ENCODE measurements at regions not wholly inside any gene's neighbourhood (a gene's known extent, or its start where the extent isn't known, plus 50 kb on each side); places are given as distances from the start of the nearest gene placed in this dataset.
"Not testable (repeated sequence)": the region's sequence is repeated elsewhere in the genome, so short reads cannot be mapped to it uniquely, and the experiment has no call there.

- DNase-seq = no peak
Measured at GRCh38 chr13:44744880-44745633, 168.9 kb upstream of the TSC22D1 start.

GRCh38 chr13:44739539-44739938 is 163.4 kb upstream of the TSC22D1 start:
- no peak for DNase-seq

- DNase-seq = no peak
Measured at GRCh38 chr13:44739120-44739519, 163.0 kb upstream of the TSC22D1 start.

- DNase-seq = no peak
Measured at GRCh38 chr13:44738463-44738862, 162.3 kb upstream of the TSC22D1 start.

- DNase-seq = no peak
Measured at GRCh38 chr13:44735806-44736205, 159.7 kb upstream of the TSC22D1 start.

- DNase-seq = no peak
Measured at GRCh38 chr13:44734201-44734707, 158.1 kb upstream of the TSC22D1 start.

GRCh38 chr13:44732503-44733098 is 156.5 kb upstream of the TSC22D1 start:
- no peak for DNase-seq

- DNase-seq = no peak
Measured at GRCh38 chr13:44730851-44731250, 154.7 kb upstream of the TSC22D1 start.

- DNase-seq = no peak
Measured at GRCh38 chr13:44730099-44730498, 154.0 kb upstream of the TSC22D1 start.

- DNase-seq = not testable (repeated sequence)
Measured at GRCh38 chr13:44727591-44727990, 151.5 kb upstream of the TSC22D1 start.

GRCh38 chr13:44726778-44727177 is 150.6 kb upstream of the TSC22D1 start:
- DNase-seq = no peak

- DNase-seq = no peak
Measured at GRCh38 chr13:44726214-44726613, 150.1 kb upstream of the TSC22D1 start.

GRCh38 chr13:44719857-44720671 is 143.9 kb upstream of the TSC22D1 start:
- no peak for DNase-seq

- no peak for DNase-seq
Measured at GRCh38 chr13:44718467-44718866, 142.3 kb upstream of the TSC22D1 start.

GRCh38 chr13:44715287-44716230 is 139.4 kb upstream of the TSC22D1 start:
- DNase-seq = no peak

GRCh38 chr13:44713788-44714469 is 137.8 kb upstream of the TSC22D1 start:
- no peak for DNase-seq

GRCh38 chr13:44711706-44712105 is 135.6 kb upstream of the TSC22D1 start:
- no peak for DNase-seq

GRCh38 chr13:44710576-44710975 is 134.4 kb upstream of the TSC22D1 start:
- no peak for DNase-seq

- DNase-seq = not testable (repeated sequence)
Measured at GRCh38 chr13:44704811-44705210, 128.7 kb upstream of the TSC22D1 start.

GRCh38 chr13:44703371-44703770 is 127.2 kb upstream of the TSC22D1 start:
- DNase-seq = no peak

GRCh38 chr13:44698066-44698465 is 121.9 kb upstream of the TSC22D1 start:
- DNase-seq = no peak

GRCh38 chr13:44697058-44697457 is 120.9 kb upstream of the TSC22D1 start:
- no peak for DNase-seq
